Left lobe of liver (tissue), 2 donors: ENCODE measurements at regions not wholly inside any gene's neighbourhood (a gene's known extent, or its start where the extent isn't known, plus 50 kb on each side); places are given as distances from the start of the nearest gene placed in this dataset.
A peak's percentile ranks its signal among the peaks of the same experiment; 100 is the strongest.

Experiments
- ATAC-seq: fragments of 200-7000 bp; cut with Tn5 transposase; one replicate; pipeline ENCODE4 v1.9.1; 2020; ENCODE audit warnings: mild to moderate bottlenecking, moderate library complexity
- DNase-seq: peaks from one replicate; pipeline ENCODE4 v3.0.0-alpha.2; 2020; ENCODE audit warnings: low spot score
- donor health status: DM: no; HTN: no; CAD: no; lungs with moderate emphysema.
- donor health status: DM: no; HTN: yes; CAD: no.

GRCh38 chr13:99652141-99652540, 150.9 kb downstream of the TM9SF2 start:
- DNase-seq (no peak), ATAC-seq (no peak)

GRCh38 chr13:99651016-99651415, 149.7 kb downstream of the TM9SF2 start:
- peak; percentile 95 for DNase-seq
- peak; percentile 83 for ATAC-seq

- ATAC-seq (peak; percentile 73), DNase-seq (peak; percentile 67)
Measured at GRCh38 chr13:99650410-99650809, 149.1 kb downstream of the TM9SF2 start.

GRCh38 chr13:99648927-99649326, 147.7 kb downstream of the TM9SF2 start:
- no peak for ATAC-seq
- DNase-seq, result no peak

- DNase-seq, result no peak
- ATAC-seq, result no peak
Measured at GRCh38 chr13:99648066-99648665, 146.9 kb downstream of the TM9SF2 start.

GRCh38 chr13:99647596-99647985, 146.3 kb downstream of the TM9SF2 start:
- DNase-seq (no peak), ATAC-seq (no peak)

GRCh38 chr13:99646866-99647595, 145.8 kb downstream of the TM9SF2 start:
- ATAC-seq (no peak), DNase-seq (no peak)

- no peak for DNase-seq
- ATAC-seq, result peak; percentile 48
Measured at GRCh38 chr13:99642841-99643240, 141.6 kb downstream of the TM9SF2 start.

GRCh38 chr13:99642006-99642405, 140.7 kb downstream of the TM9SF2 start:
- no peak for ATAC-seq
- no peak for DNase-seq

- ATAC-seq, result no peak
- DNase-seq, result no peak
Measured at GRCh38 chr13:99640260-99640659, 139.0 kb downstream of the TM9SF2 start.

GRCh38 chr13:99639126-99639525, 137.9 kb downstream of the TM9SF2 start:
- ATAC-seq, result no peak
- no peak for DNase-seq

- ATAC-seq (no peak), DNase-seq (no peak)
Measured at GRCh38 chr13:99636728-99637353, 135.6 kb downstream of the TM9SF2 start.

- ATAC-seq (peak; percentile 22), DNase-seq (no peak)
Measured at GRCh38 chr13:99636306-99636705, 135.0 kb downstream of the TM9SF2 start.

- DNase-seq (no peak), ATAC-seq (no peak)
Measured at GRCh38 chr13:99634672-99635071, 133.4 kb downstream of the TM9SF2 start.

GRCh38 chr13:99630269-99630898, 129.1 kb downstream of the TM9SF2 start:
- DNase-seq (no peak), ATAC-seq (peak; percentile 79)

- no peak for ATAC-seq
- no peak for DNase-seq
Measured at GRCh38 chr13:99629641-99630040, 128.4 kb downstream of the TM9SF2 start.

- DNase-seq (no peak), ATAC-seq (no peak)
Measured at GRCh38 chr13:99628442-99628841, 127.2 kb downstream of the TM9SF2 start.

- ATAC-seq, result peak; percentile 56
- no peak for DNase-seq
Measured at GRCh38 chr13:99626461-99627082, 125.3 kb downstream of the TM9SF2 start.

- DNase-seq (no peak), ATAC-seq (no peak)
Measured at GRCh38 chr13:99624936-99625540, 123.8 kb downstream of the TM9SF2 start.

- no peak for ATAC-seq
- no peak for DNase-seq
Measured at GRCh38 chr13:99620806-99621205, 119.5 kb downstream of the TM9SF2 start.

- no peak for DNase-seq
- ATAC-seq, result no peak
Measured at GRCh38 chr13:99619207-99619606, 117.9 kb downstream of the TM9SF2 start.
